ENCODE measurements at regions not wholly inside any gene's neighbourhood (a gene's known extent, or its start where the extent isn't known, plus 50 kb on each side); places are given as distances from the start of the nearest gene placed in this dataset.

- no peak for TF ChIP-seq EP300 (IDR thresholded peaks at IDR 0.05; ENCODE audit: borderline replicate concordance)
- no peak for TF ChIP-seq CEBPB (IDR thresholded peaks at IDR 0.05)
These were observed 892.3 kb downstream of the LTN1 start for GRCh38 chr21:28100366-28100765.

Measured in Ishikawa (cell line).